Endothelial cell of umbilical vein (primary cell): ENCODE measurements at regions not wholly inside any gene's neighbourhood (a gene's known extent, or its start where the extent isn't known, plus 50 kb on each side); places are given as distances from the start of the nearest gene placed in this dataset.

Source experiments
- BruUV-seq: library from RNA; stranded (reverse); fragments of 400-500 nt; replicated peaks from 2 replicates; lab custom pipeline; 2021; lab: Mats Ljungman, UMichigan
- CTCF ChIA-PET: fragments of 300-600, 350-600 bp; sonication (Branson Sonifier 250); formaldehyde crosslinking; loops from one replicate; lab custom pipeline; 2021; ENCODE audit warnings: antibody characterized with exemption, inconsistent platforms; lab: Charles Lee
- POLR2A ChIA-PET: fragments of 300-600, 350-600 bp; sonication (Branson Sonifier 250); formaldehyde crosslinking; loops from one replicate; lab custom pipeline; 2021; ENCODE audit warnings: antibody characterized with exemption, inconsistent platforms; lab: Charles Lee
- DNase-seq: peaks from one replicate; pipeline ENCODE4 v3.0.0-alpha.2; 2011; ENCODE audit warnings: low read depth, low spot score
- FAIRE-seq: peaks from 2 replicates; lab custom pipeline; 2011; peaks lifted over from hg19 to GRCh38; lab: Jason Lieb, UNC
- H2AFZ ChIP-seq: 2 replicates; pipeline ENCODE4 v1.6.0; 2012; ENCODE audit warnings: low read depth, low read length, control low read depth, inconsistent platforms
- H3K27ac ChIP-seq: 2 replicates; pipeline ENCODE4 v1.5.1; 2011; ENCODE audit warnings: low read depth, mild to moderate bottlenecking, control low read depth, low read length, moderate library complexity; ENCODE audit not compliant: insufficient read depth
- H3K27me3 ChIP-seq, 2 experiments: 2 replicates each; pipeline versions ENCODE4 v1.6.0 to v1.6.1; 2011; ENCODE audit warnings: low read length in 2 of 2, mixed read lengths in 1 of 2; ENCODE audit not compliant: control insufficient read depth in 2 of 2, insufficient read depth in 2 of 2
- H3K36me3 ChIP-seq, 2 experiments: 2 replicates in 1 of 2; 3 replicates in 1 of 2; pipeline ENCODE4 v1.5.1; 2011; ENCODE audit warnings: low read length in 2 of 2, mild to moderate bottlenecking in 1 of 2, moderate library complexity in 1 of 2; ENCODE audit not compliant: control insufficient read depth in 2 of 2, insufficient read depth in 2 of 2; ENCODE audit errors: extremely low read depth in 1 of 2
- H3K4me1 ChIP-seq: 3 replicates; pipeline ENCODE4 v1.5.1; 2011; ENCODE audit warnings: mild to moderate bottlenecking, low read length; ENCODE audit not compliant: control insufficient read depth, insufficient read depth; ENCODE audit errors: extremely low read depth
- H3K4me2 ChIP-seq: 2 replicates; pipeline ENCODE4 v1.6.1; 2011; ENCODE audit warnings: low read length, control low read depth, mixed read lengths; ENCODE audit not compliant: insufficient read depth
- H3K4me3 ChIP-seq, 3 experiments: fragments of 200-600 bp in 1 of 3; sonication (generic), shearing (Covaris generic) in 1 of 3; replicated peaks in 1 of 3; 2 replicates each; pipeline ENCODE4 v1.5.1; 2011 to 2016; ENCODE audit warnings: control low read depth in 3 of 3, low read length in 3 of 3, mild to moderate bottlenecking in 2 of 3, inconsistent platforms in 1 of 3, low read depth in 1 of 3, moderate library complexity in 1 of 3; ENCODE audit not compliant: insufficient read depth in 1 of 3
- H3K79me2 ChIP-seq: 2 replicates; pipeline ENCODE4 v1.6.0; 2012; ENCODE audit warnings: low read length, inconsistent platforms; ENCODE audit not compliant: control insufficient read depth, insufficient read depth
- H3K9ac ChIP-seq: replicated peaks from 2 replicates; pipeline ENCODE3; 2011; ENCODE audit warnings: low read length, control low read depth; ENCODE audit not compliant: insufficient read depth; ENCODE audit errors: extremely low read depth
- H3K9me1 ChIP-seq: replicated peaks from 3 replicates; pipeline ENCODE4 v1.6.0; 2011; ENCODE audit warnings: mild to moderate bottlenecking, low read length; ENCODE audit not compliant: control insufficient read depth, insufficient read depth; ENCODE audit errors: extremely low read depth
- H3K9me3 ChIP-seq: replicated peaks from 2 replicates; pipeline ENCODE4 v1.5.1; 2012; ENCODE audit warnings: low read length, inconsistent platforms; ENCODE audit not compliant: control insufficient read depth, insufficient read depth
- H4K20me1 ChIP-seq: replicated peaks from 2 replicates; pipeline ENCODE3; 2011; ENCODE audit warnings: mild to moderate bottlenecking, low read length; ENCODE audit not compliant: control insufficient read depth, insufficient read depth; ENCODE audit errors: extremely low read depth
- CTCF ChIP-seq, 2 donors: IDR thresholded peaks; 1 replicate in 1 of 2; 2 replicates in 1 of 2; pipeline ENCODE4 v1.5.1; 2011; ENCODE audit warnings: low read length in 2 of 2, mild to moderate bottlenecking in 2 of 2, moderate library complexity in 2 of 2, control low read depth in 1 of 2, inconsistent platforms in 1 of 2, low read depth in 1 of 2; ENCODE audit not compliant: insufficient read depth in 1 of 2; ENCODE audit errors: extremely low read depth in 1 of 2
- EZH2 ChIP-seq: IDR thresholded peaks from 2 replicates; pipeline ENCODE4 v1.6.1; 2012; ENCODE audit warnings: borderline replicate concordance, low read depth, mild to moderate bottlenecking, moderate library complexity, low read length, inconsistent platforms; ENCODE audit not compliant: severe bottlenecking
- FOS ChIP-seq: IDR thresholded peaks from 2 replicates; pipeline ENCODE4 v1.6.1; 2011; ENCODE audit warnings: mild to moderate bottlenecking, low read length, moderate library complexity, borderline replicate concordance; ENCODE audit not compliant: insufficient read depth
- GATA2 ChIP-seq: IDR thresholded peaks from 2 replicates; pipeline ENCODE4 v1.7.0; 2011; ENCODE audit warnings: low read depth, mild to moderate bottlenecking, moderate library complexity, mixed read lengths, low read length; ENCODE audit not compliant: insufficient read length, insufficient read depth
- JUN ChIP-seq: IDR thresholded peaks from 2 replicates; pipeline ENCODE4 v1.6.1; 2011; ENCODE audit warnings: borderline replicate concordance, low read depth; ENCODE audit not compliant: insufficient read length, insufficient read depth
- MYC ChIP-seq: IDR thresholded peaks from one replicate; pipeline ENCODE4 v1.6.1; 2011; ENCODE audit warnings: mild to moderate bottlenecking, low read depth, low read length
- POLR2A ChIP-seq: IDR thresholded peaks from 2 replicates; pipeline ENCODE4 v1.6.1; 2012; ENCODE audit warnings: low read depth, mild to moderate bottlenecking, control low read depth, low read length
- POLR2AphosphoS5 ChIP-seq: IDR thresholded peaks from 2 replicates; pipeline ENCODE4 v1.6.1; 2012; ENCODE audit warnings: low read depth, mild to moderate bottlenecking, control low read depth, low read length, moderate library complexity; ENCODE audit not compliant: insufficient read depth
- dilution Hi-C: fragments of 300-500 bp; cut with MboI; formaldehyde crosslinking; loops from one replicate; pipeline ENCODE4 v1.15.0; 2019; ENCODE audit warnings: low sequenced_read_pairs; ENCODE audit not compliant: extremely low pct_ligation_motif_present
- intact Hi-C: fragments of 100-400 bp; cut with micrococcal nuclease; formaldehyde crosslinking; loops from one replicate; pipeline ENCODE4 v1.10.0; 2022
- TF ChIP-seq, protein P1 (sequence below): IDR thresholded peaks from 2 replicates; pipeline ENCODE4 v1.6.1; 2011; ENCODE audit not compliant: insufficient read depth, insufficient read length

DNA sequence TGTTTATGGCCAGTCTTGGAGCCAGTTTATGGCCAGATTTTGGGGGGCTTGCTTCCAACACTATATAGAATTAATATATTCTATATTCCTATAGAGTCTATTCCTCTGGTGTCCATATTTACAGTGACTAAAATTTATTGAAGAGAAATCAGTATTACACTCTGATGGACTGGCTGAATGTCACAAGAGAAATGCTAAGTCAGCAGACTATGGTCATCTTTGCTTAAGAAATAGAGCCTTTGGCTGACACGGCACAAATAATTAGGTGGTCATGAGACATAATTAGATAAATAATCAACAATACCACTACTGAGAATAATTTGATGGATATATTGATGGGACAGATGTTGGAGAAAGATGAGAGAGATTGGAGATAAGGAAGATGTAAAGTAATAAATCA lies 272.9 kb downstream of the SLITRK5 start:
- FAIRE-seq (no peak), DNase-seq (no peak)
- Histone ChIP-seq H3K4me1 (no peaks in the 10 kb centered on the region), H3K9ac (no peak overlapping the region), H4K20me1 (no peaks in the 10 kb centered on the region), H3K9me1 (no peaks in the 10 kb centered on the region), H3K27ac (no peak overlapping the region), H3K9me3 (no peaks in the 10 kb centered on the region), H3K27me3 (no peaks in the 10 kb centered on the region), H3K79me2 (no peaks in the 10 kb centered on the region), H2AFZ (no peak overlapping the region), H3K36me3 (no peaks in the 10 kb centered on the region), H3K4me3 (no peak overlapping the region), H3K4me2 (no peak overlapping the region)
- dilution Hi-C loops (no loop called here), intact Hi-C loops (no loop called here)
- no peak for TF ChIP-seq EZH2
- TF ChIP-seq POLR2A: no peak
- TF ChIP-seq, protein P1, sequence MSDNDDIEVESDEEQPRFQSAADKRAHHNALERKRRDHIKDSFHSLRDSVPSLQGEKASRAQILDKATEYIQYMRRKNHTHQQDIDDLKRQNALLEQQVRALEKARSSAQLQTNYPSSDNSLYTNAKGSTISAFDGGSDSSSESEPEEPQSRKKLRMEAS: no peak
- TF ChIP-seq JUN: no peak
- TF ChIP-seq MYC: no peak
- no peak for TF ChIP-seq GATA2
- TF ChIP-seq CTCF (IDR thresholded peaks at IDR 0.05; ENCODE audit: extremely low read depth in 1 of 2, insufficient read depth in 1 of 2, low read depth in 1 of 2, low read length in 2 of 2): no peak
- no peak for TF ChIP-seq POLR2AphosphoS5
- TF ChIP-seq FOS: no peak
- BruUV-seq: no TSS peak
- ChIA-PET POLR2A (no interaction called here), CTCF (no interaction called here)
